K562 (cell line): ENCODE measurements at regions not wholly inside any gene's neighbourhood (a gene's known extent, or its start where the extent isn't known, plus 50 kb on each side); places are given as distances from the start of the nearest gene placed in this dataset.

ENCODE experiments used
- ATAC-seq: fragments of 200-7000 bp; cut with Tn5 transposase; 3 replicates; pipeline ENCODE4 v1.9.1; 2020; ENCODE audit warnings: moderate library complexity
- BruUV-seq: library from RNA; stranded (reverse); fragments of 400-500 nt; replicated peaks from 2 replicates; lab custom pipeline; 2021; lab: Mats Ljungman, UMichigan
- CTCF ChIA-PET: fragments of 300-600 bp; formaldehyde crosslinking; extraction: SDS; loops from one replicate; lab custom pipeline; 2021; ENCODE audit warnings: low intra/inter-chr PET ratio; lab: Yijun Ruan, JAX
- POLR2A ChIA-PET: fragments of 300-600, 350-650 bp; sonication (Branson Sonifier 250); formaldehyde crosslinking; extraction: SDS; loops from one replicate; lab custom pipeline; 2021; ENCODE audit warnings: antibody characterized with exemption, inconsistent platforms; lab: Yijun Ruan, JAX
- DNase-seq, 4 experiments: peaks; one replicate each; pipeline versions ENCODE4 v3.0.0 to v3.0.0-alpha.2; 2011 to 2018; ENCODE audit warnings: low spot score in 3 of 4, mixed read lengths in 3 of 4; ENCODE audit errors: extremely low read depth in 1 of 4
- FAIRE-seq: peaks from 2 replicates; lab custom pipeline; 2011; peaks lifted over from hg19 to GRCh38; lab: Jason Lieb, UNC
- H2AFZ ChIP-seq: 2 replicates; pipeline ENCODE4 v1.6.0; 2011; ENCODE audit warnings: low read depth, low read length, control low read depth, inconsistent platforms
- H3K27ac ChIP-seq: fragments of 200-600 bp; 3 replicates; pipeline ENCODE4 v1.8.0; 2011; ENCODE audit warnings: low read depth, mild to moderate bottlenecking, control low read depth, inconsistent platforms, low read length, moderate library complexity, mixed read lengths; ENCODE audit errors: extremely low read depth
- H3K27me3 ChIP-seq, 2 experiments: fragments of 300-600 bp in 1 of 2; 2 replicates in 1 of 2; 3 replicates in 1 of 2; pipeline versions ENCODE4 v1.6.0 to v1.8.0; 2011; ENCODE audit warnings: inconsistent platforms in 2 of 2, low read length in 2 of 2, mild to moderate bottlenecking in 1 of 2, mixed read lengths in 1 of 2, moderate library complexity in 1 of 2; ENCODE audit not compliant: control insufficient read depth in 2 of 2, insufficient read depth in 2 of 2
- H3K36me3 ChIP-seq: fragments of 300-600 bp; 3 replicates; pipeline ENCODE4 v1.8.0; 2011; ENCODE audit warnings: mild to moderate bottlenecking, low read length, inconsistent platforms; ENCODE audit not compliant: control insufficient read depth, insufficient read depth
- H3K4me1 ChIP-seq, 2 experiments: fragments of 200-600 bp in 1 of 2; replicated peaks in 1 of 2; 2 replicates in 1 of 2; 3 replicates in 1 of 2; pipeline versions ENCODE4 v1.5.1 to v1.8.0; 2011; ENCODE audit warnings: inconsistent platforms in 2 of 2, low read length in 2 of 2, mild to moderate bottlenecking in 1 of 2, mixed read lengths in 1 of 2, moderate library complexity in 1 of 2; ENCODE audit not compliant: control insufficient read depth in 2 of 2, insufficient read depth in 2 of 2
- H3K4me2 ChIP-seq: 2 replicates; pipeline ENCODE4 v1.6.1; 2011; ENCODE audit warnings: low read length, control low read depth, inconsistent platforms, mixed read lengths; ENCODE audit not compliant: insufficient read depth
- H3K4me3 ChIP-seq: fragments of 200-600 bp; sonication (generic), shearing (Covaris generic); 2 replicates; pipeline ENCODE4 v1.5.1; 2016; ENCODE audit warnings: control low read depth, inconsistent platforms
- H3K79me2 ChIP-seq: fragments of 200-600 bp; 3 replicates; pipeline ENCODE4 v1.8.0; 2011; ENCODE audit warnings: low read length, inconsistent platforms; ENCODE audit not compliant: control insufficient read depth, insufficient read depth
- H3K9ac ChIP-seq, 2 experiments: 2 replicates each; pipeline versions ENCODE4 v1.6.0 to v1.6.1; 2011; ENCODE audit warnings: low read depth in 2 of 2, low read length in 2 of 2, control low read depth in 1 of 2, inconsistent platforms in 1 of 2, mild to moderate bottlenecking in 1 of 2, mixed read lengths in 1 of 2; ENCODE audit not compliant: insufficient read depth in 1 of 2
- H3K9me1 ChIP-seq: one replicate; pipeline ENCODE4 v1.6.0; 2011; ENCODE audit warnings: inconsistent platforms, mild to moderate bottlenecking, low read length, moderate library complexity; ENCODE audit not compliant: control insufficient read depth, insufficient read depth
- H3K9me3 ChIP-seq: replicated peaks from 2 replicates; pipeline ENCODE4 v1.5.1; 2011; ENCODE audit warnings: low read depth, low read length, inconsistent platforms; ENCODE audit not compliant: control insufficient read depth, insufficient read depth
- H4K20me1 ChIP-seq: replicated peaks from 2 replicates; pipeline ENCODE4 v1.6.1; 2011; ENCODE audit warnings: low read length, inconsistent platforms, mixed read lengths; ENCODE audit not compliant: control insufficient read depth, insufficient read depth
- HSF4 ChIP-seq: fragments of 250-450 bp; sonication (Bioruptor Pico); IDR thresholded peaks from 2 replicates; pipeline ENCODE4 v2.1.2; 2022; ENCODE audit warnings: mild to moderate bottlenecking, moderate library complexity, borderline replicate concordance
- YY1 ChIP-seq, 3 experiments: IDR thresholded peaks; 2 replicates each; pipeline ENCODE4 v1.6.1; 2011; ENCODE audit warnings: low read length in 2 of 3, mild to moderate bottlenecking in 2 of 3, moderate library complexity in 2 of 3, borderline replicate concordance in 1 of 3, control low read depth in 1 of 3, low read depth in 1 of 3; ENCODE audit not compliant: insufficient read depth in 3 of 3, insufficient replicate concordance in 2 of 3, control insufficient read depth in 1 of 3, insufficient read length in 1 of 3; ENCODE audit errors: extremely low read depth in 1 of 3
- WGBS: fragments of 100-300 bp; shearing (Covaris generic); methylation state at CpG from one replicate; pipeline ENCODE4 v1.1.6; 2016; ENCODE audit warnings: low coverage, mixed read lengths; ENCODE audit not compliant: insufficient coverage; ENCODE audit errors: missing lambda C conversion rate; 5-methylcytosine and 5-hydroxymethylcytosine counted together
- in situ Hi-C: fragments of 300-500 bp; cut with MboI; formaldehyde crosslinking; loops from 4 replicates; pipeline ENCODE4 v1.15.0; 2018; ENCODE audit warnings: inconsistent platforms, mixed read lengths
- intact Hi-C: fragments of 100-400 bp; cut with micrococcal nuclease; formaldehyde crosslinking; loops from 2 replicates; pipeline ENCODE4 v1.14.2; 2022
- TF ChIP-seq, protein P1 (sequence below): sonication (generic); formaldehyde crosslinking; IDR thresholded peaks from 2 replicates; pipeline ENCODE4 v1.5.0; 2020; ENCODE audit warnings: missing genetic modification reagents

GRCh38 chr2:138271467-138271866, 230.1 kb upstream of the SPOPL start:
- no peaks in the 10 kb centered on the region for H3K9me3 ChIP-seq
- H3K4me3 ChIP-seq = no peak overlapping the region
- in situ Hi-C loops = no loop called here
- peaks cover 0 to 3% of the 10 kb centered on the region in 2 experiments; a peak in 1 of 5 replicates for H3K4me1 ChIP-seq
- H3K79me2 ChIP-seq = no peaks in the 10 kb centered on the region
- peak in 1 of 4 experiments; percentile 9 for DNase-seq
- H3K27ac ChIP-seq = no peak overlapping the region
- no peak overlapping the region for H3K9ac ChIP-seq
- CTCF ChIA-PET = no interaction called here
- H2AFZ ChIP-seq = peak overlapping the region; percentile 73
- no TSS peak for BruUV-seq
- intact Hi-C loops = no loop called here
- POLR2A ChIA-PET = no interaction called here
- TF ChIP-seq, protein P1, sequence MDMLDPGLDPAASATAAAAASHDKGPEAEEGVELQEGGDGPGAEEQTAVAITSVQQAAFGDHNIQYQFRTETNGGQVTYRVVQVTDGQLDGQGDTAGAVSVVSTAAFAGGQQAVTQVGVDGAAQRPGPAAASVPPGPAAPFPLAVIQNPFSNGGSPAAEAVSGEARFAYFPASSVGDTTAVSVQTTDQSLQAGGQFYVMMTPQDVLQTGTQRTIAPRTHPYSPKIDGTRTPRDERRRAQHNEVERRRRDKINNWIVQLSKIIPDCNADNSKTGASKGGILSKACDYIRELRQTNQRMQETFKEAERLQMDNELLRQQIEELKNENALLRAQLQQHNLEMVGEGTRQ (CRISPR knock-in tag) = peak; percentile 15; the same call in 1 of the 2 replicates
- no peak for TF ChIP-seq HSF4 (CRISPR knock-in tag)
- peak in 1 of 3 experiments; percentile 40 for TF ChIP-seq YY1 (IDR thresholded peaks at IDR 0.05; ENCODE audit: borderline replicate concordance in 1 of 3, control insufficient read depth in 1 of 3, extremely low read depth in 1 of 3, insufficient read depth in 3 of 3, insufficient read length in 1 of 3, insufficient replicate concordance in 2 of 3, low read depth in 1 of 3, low read length in 2 of 3)
- no peaks in the 10 kb centered on the region for H3K27me3 ChIP-seq
- ATAC-seq = peak; percentile 75
- no peak for FAIRE-seq
- H3K9me1 ChIP-seq = no peaks in the 10 kb centered on the region
- 5% methylated on average over 7 of the region's 7 CpGs for WGBS
- H3K4me2 ChIP-seq = peak overlapping the region; percentile 50; the same call in 1 of the 2 replicates
- H3K36me3 ChIP-seq = no peaks in the 10 kb centered on the region
- no peaks in the 10 kb centered on the region for H4K20me1 ChIP-seq
